HEK293 (cell line): ENCODE measurements at regions not wholly inside any gene's neighbourhood (a gene's known extent, or its start where the extent isn't known, plus 50 kb on each side); places are given as distances from the start of the nearest gene placed in this dataset.

Experiments
- AEBP2 ChIP-seq: fragments of 450-650 bp; formaldehyde crosslinking; IDR thresholded peaks from 2 replicates; pipeline ENCODE4 v1.5.1; 2016; ENCODE audit warnings: missing biosample characterization, missing genetic modification characterization, borderline replicate concordance
- CTCF ChIP-seq: fragments of 450-650 bp; formaldehyde crosslinking; IDR thresholded peaks from 2 replicates; pipeline ENCODE4 v1.5.1; 2016; ENCODE audit warnings: missing biosample characterization, missing genetic modification characterization
- INSM2 ChIP-seq: fragments of 450-650 bp; formaldehyde crosslinking; IDR thresholded peaks from 2 replicates; pipeline ENCODE4 v1.5.1; 2016; ENCODE audit warnings: missing biosample characterization, missing genetic modification characterization
- OVOL3 ChIP-seq: fragments of 450-650 bp; formaldehyde crosslinking; IDR thresholded peaks from 2 replicates; pipeline ENCODE4 v1.5.1; 2016; ENCODE audit warnings: missing biosample characterization, missing genetic modification characterization
- PATZ1 ChIP-seq: fragments of 450-650 bp; formaldehyde crosslinking; IDR thresholded peaks from 2 replicates; pipeline ENCODE4 v1.5.1; 2016; ENCODE audit warnings: missing biosample characterization, missing genetic modification characterization
- PRDM1 ChIP-seq: fragments of 450-650 bp; formaldehyde crosslinking; IDR thresholded peaks from 2 replicates; pipeline ENCODE4; 2016; ENCODE audit warnings: missing biosample characterization, missing genetic modification characterization
- SETDB1 ChIP-seq: IDR thresholded peaks from one replicate; pipeline ENCODE4 v1.6.1; 2017; ENCODE audit warnings: mild to moderate bottlenecking, low read length, moderate library complexity, mixed read lengths; ENCODE audit not compliant: insufficient read length
- ZBTB20 ChIP-seq: fragments of 450-650 bp; formaldehyde crosslinking; IDR thresholded peaks from 2 replicates; pipeline ENCODE4 v1.5.1; 2016; ENCODE audit warnings: missing biosample characterization, missing genetic modification characterization
- ZBTB26 ChIP-seq: fragments of 450-650 bp; formaldehyde crosslinking; optimal IDR thresholded peaks from 2 replicates; pipeline ENCODE3; 2016; ENCODE audit warnings: missing biosample characterization, mild to moderate bottlenecking, missing genetic modification characterization
- ZBTB6 ChIP-seq: fragments of 450-650 bp; formaldehyde crosslinking; IDR thresholded peaks from 2 replicates; pipeline ENCODE4 v1.5.1; 2017; ENCODE audit warnings: missing biosample characterization, missing genetic modification characterization
- ZNF114 ChIP-seq: fragments of 450-650 bp; formaldehyde crosslinking; IDR thresholded peaks from 2 replicates; pipeline ENCODE4 v1.5.0; 2017; ENCODE audit warnings: missing biosample characterization, missing genetic modification characterization
- ZNF155 ChIP-seq: fragments of 450-650 bp; formaldehyde crosslinking; IDR thresholded peaks from 2 replicates; pipeline ENCODE4 v1.5.1; 2016; ENCODE audit warnings: missing biosample characterization, missing genetic modification characterization
- ZNF169 ChIP-seq: fragments of 450-650 bp; formaldehyde crosslinking; IDR thresholded peaks from 2 replicates; pipeline ENCODE4 v1.5.1; 2016; ENCODE audit warnings: missing biosample characterization, missing genetic modification characterization
- ZNF362 ChIP-seq: fragments of 450-650 bp; formaldehyde crosslinking; IDR thresholded peaks from 2 replicates; pipeline ENCODE4 v1.5.1; 2016; ENCODE audit warnings: missing biosample characterization, missing genetic modification characterization
- ZNF366 ChIP-seq: fragments of 450-650 bp; formaldehyde crosslinking; conservative IDR thresholded peaks from 2 replicates; pipeline ENCODE4 v1.5.1; 2016; ENCODE audit warnings: missing biosample characterization, missing genetic modification characterization
- ZNF394 ChIP-seq: fragments of 450-650 bp; formaldehyde crosslinking; IDR thresholded peaks from 2 replicates; pipeline ENCODE4 v1.5.1; 2016; ENCODE audit warnings: missing biosample characterization, missing genetic modification characterization, mild to moderate bottlenecking, moderate library complexity, borderline replicate concordance
- ZNF416 ChIP-seq: fragments of 450-650 bp; formaldehyde crosslinking; IDR thresholded peaks from 2 replicates; pipeline ENCODE4 v1.5.1; 2016; ENCODE audit warnings: missing biosample characterization, missing genetic modification characterization
- ZNF48 ChIP-seq: fragments of 450-650 bp; formaldehyde crosslinking; IDR thresholded peaks from 2 replicates; pipeline ENCODE4 v1.5.1; 2016; ENCODE audit warnings: missing biosample characterization, missing genetic modification characterization
- ZNF510 ChIP-seq: fragments of 450-650 bp; formaldehyde crosslinking; IDR thresholded peaks from 2 replicates; pipeline ENCODE4 v1.5.1; 2018; ENCODE audit warnings: mild to moderate bottlenecking, missing genetic modification characterization, missing biosample characterization; ENCODE audit not compliant: insufficient replicate concordance
- ZNF513 ChIP-seq: fragments of 450-650 bp; IDR thresholded peaks from 2 replicates; pipeline ENCODE4 v1.5.1; 2018; ENCODE audit warnings: missing biosample characterization, missing genetic modification characterization
- ZNF549 ChIP-seq: fragments of 450-650 bp; IDR thresholded peaks from 2 replicates; pipeline ENCODE4 v1.5.1; 2018; ENCODE audit warnings: missing biosample characterization, missing genetic modification characterization, mild to moderate bottlenecking, inconsistent platforms, moderate library complexity
- ZNF561 ChIP-seq: fragments of 450-650 bp; IDR thresholded peaks from 2 replicates; pipeline ENCODE4 v1.5.1; 2018; ENCODE audit warnings: missing biosample characterization, missing genetic modification characterization, borderline replicate concordance
- ZNF610 ChIP-seq: fragments of 450-650 bp; formaldehyde crosslinking; IDR thresholded peaks from 2 replicates; pipeline ENCODE4 v1.5.1; 2016; ENCODE audit warnings: missing biosample characterization, missing genetic modification characterization, borderline replicate concordance
- ZSCAN18 ChIP-seq: fragments of 450-650 bp; formaldehyde crosslinking; IDR thresholded peaks from 2 replicates; pipeline ENCODE4 v1.5.1; 2016; ENCODE audit warnings: missing biosample characterization, missing genetic modification characterization
- ZXDB ChIP-seq: fragments of 450-650 bp; formaldehyde crosslinking; IDR thresholded peaks from 2 replicates; pipeline ENCODE4 v1.5.1; 2016; ENCODE audit warnings: missing biosample characterization, missing genetic modification characterization

- 0 out of 2 replicates have a peak, but pooled peaks have one; percentile 15 for TF ChIP-seq ZNF561 (tag by site-specific recombination)
- no peak for TF ChIP-seq ZNF362 (tag by site-specific recombination)
- no peak for TF ChIP-seq OVOL3 (tag by site-specific recombination)
- TF ChIP-seq ZNF114 (tag by site-specific recombination), result no peak
- no peak for TF ChIP-seq CTCF
- peak; percentile 61 for TF ChIP-seq ZBTB20 (tag by site-specific recombination)
- TF ChIP-seq ZNF155 (tag by site-specific recombination), result no peak
- TF ChIP-seq ZNF394 (tag by site-specific recombination), result no peak
- TF ChIP-seq ZBTB6 (tag by site-specific recombination), result no peak
- TF ChIP-seq PATZ1, result peak; percentile 69
- no peak for TF ChIP-seq ZNF169 (tag by site-specific recombination)
- no peak for TF ChIP-seq ZNF48 (tag by site-specific recombination)
- TF ChIP-seq AEBP2, result no peak
- TF ChIP-seq INSM2, result no peak
- TF ChIP-seq ZNF610 (tag by site-specific recombination), result no peak
- TF ChIP-seq ZNF366, result no peak
- TF ChIP-seq ZNF416 (tag by site-specific recombination), result no peak
- no peak for TF ChIP-seq PRDM1 (tag by site-specific recombination)
- TF ChIP-seq ZNF510, result no peak
- TF ChIP-seq ZNF549, result no peak
- TF ChIP-seq ZBTB26 (tag by site-specific recombination), result peak; percentile 23
- TF ChIP-seq ZSCAN18 (tag by site-specific recombination), result no peak
- TF ChIP-seq SETDB1, result no peak
- no peak for TF ChIP-seq ZNF513 (tag by site-specific recombination)
- peak; percentile 35; the same call in 1 of the 2 replicates for TF ChIP-seq ZXDB
Observed at GRCh38 chr22:46074771-46075551, 75.4 kb upstream of the PPARA start (continued).
